Stromal cell of bone marrow (primary cell): ENCODE measurements at regions not wholly inside any gene's neighbourhood (a gene's known extent, or its start where the extent isn't known, plus 50 kb on each side); places are given as distances from the start of the nearest gene placed in this dataset.
A peak's percentile ranks its signal among the peaks of the same experiment; 100 is the strongest.
"Not testable (repeated sequence)": the region's sequence is repeated elsewhere in the genome, so short reads cannot be mapped to it uniquely, and the experiment has no call there.

Source experiments
- DNase-seq: peaks from one replicate; pipeline ENCODE4 v3.0.0-alpha.2; 2012; ENCODE audit warnings: low read depth

GRCh38 chr5:13640270-13640669, 304.2 kb downstream of the DNAH5 start:
- no peak for DNase-seq

- no peak for DNase-seq
These were observed 311.8 kb downstream of the DNAH5 start for GRCh38 chr5:13632676-13633075.

GRCh38 chr5:13629218-13629617, 315.3 kb downstream of the DNAH5 start:
- DNase-seq = no peak

- no peak for DNase-seq
These were observed 316.6 kb downstream of the DNAH5 start for GRCh38 chr5:13627673-13628454.

DNA sequence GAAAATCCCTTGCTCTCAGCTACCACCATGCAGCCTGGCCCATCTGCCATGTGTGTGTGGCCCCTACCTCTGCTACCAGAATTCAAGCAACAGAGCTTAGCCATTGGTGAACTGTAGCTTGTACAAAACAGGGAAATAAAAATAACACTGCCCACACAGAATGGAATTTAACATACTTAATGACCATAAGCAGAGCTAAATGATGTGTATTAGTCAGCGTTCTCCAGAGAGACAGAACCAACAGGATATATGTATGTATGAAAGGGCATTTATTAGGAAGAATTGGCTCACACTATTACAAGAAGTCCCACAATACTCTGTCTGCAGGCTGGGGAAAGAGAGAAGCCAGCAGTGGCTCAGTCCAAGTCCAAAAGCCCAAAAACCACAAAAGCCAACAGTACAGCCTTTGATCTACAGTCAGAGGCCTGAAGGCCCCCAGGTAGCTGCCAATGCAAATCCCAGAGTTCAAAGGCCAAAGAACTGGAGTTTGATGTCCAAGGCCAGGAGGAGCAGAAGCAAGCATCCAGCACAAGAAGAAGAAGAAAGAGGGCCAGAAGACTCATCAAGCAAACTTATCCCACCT, 318.8 kb downstream of the DNAH5 start:
- DNase-seq = peak; percentile 3

DNA sequence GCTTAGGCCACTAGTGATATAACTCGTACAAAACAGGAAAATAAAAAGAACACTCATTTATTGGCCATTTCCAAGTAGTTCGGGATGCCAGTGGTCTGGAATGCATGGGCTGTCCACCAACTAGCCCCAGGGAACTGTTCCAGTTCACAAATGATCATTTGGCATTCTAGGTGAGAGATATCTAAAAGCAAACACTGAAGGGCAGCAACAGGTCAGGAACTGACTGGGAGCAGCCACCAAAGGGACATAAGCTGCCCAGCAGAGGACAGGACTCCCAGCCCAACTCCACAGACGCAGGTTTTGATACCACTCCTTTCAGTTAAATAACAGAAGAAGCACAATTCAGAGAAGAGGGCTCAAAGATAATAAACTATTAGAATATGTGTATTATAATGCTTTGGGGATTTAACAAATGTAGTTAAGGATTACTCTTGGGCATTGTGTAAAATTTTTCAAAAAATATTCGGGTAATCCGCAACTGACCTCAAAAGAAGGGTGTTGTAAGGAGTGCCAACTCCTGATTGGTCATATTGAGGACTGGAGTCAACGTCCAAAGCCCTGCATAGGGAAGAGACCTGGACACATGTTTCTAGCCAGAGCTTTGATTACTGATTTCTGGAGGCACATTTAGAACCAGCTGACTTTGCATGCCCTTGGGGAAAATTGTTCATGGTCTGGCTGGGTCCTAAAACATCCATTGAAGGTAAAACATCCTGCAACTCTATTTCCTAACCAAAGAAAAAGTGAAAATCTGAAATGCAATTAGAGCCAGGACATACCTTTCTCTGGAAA, 320.0 kb downstream of the DNAH5 start:
- DNase-seq = no peak

DNA sequence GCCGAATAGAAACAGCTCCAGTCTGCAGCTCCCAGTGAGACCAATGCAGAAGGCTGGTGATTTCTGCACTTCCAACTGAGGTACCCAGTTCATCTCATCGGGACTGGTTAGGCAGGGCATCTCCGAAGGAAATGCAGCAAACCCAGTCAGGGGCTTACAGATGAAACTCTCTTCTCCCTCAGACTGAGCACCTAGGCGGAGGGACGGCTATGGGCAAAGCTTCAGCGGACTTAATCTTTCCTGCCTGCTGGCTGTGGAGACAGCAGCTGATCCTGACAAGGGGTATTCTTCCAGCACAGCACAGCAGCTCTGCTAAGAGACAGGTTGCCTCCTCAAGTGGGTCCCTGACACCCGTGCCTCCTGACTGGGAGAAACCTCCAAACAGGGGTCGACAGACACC, 330.9 kb downstream of the DNAH5 start:
- DNase-seq = no peak

GRCh38 chr5:13611604-13612003, 332.9 kb downstream of the DNAH5 start:
- no peak for DNase-seq

DNA sequence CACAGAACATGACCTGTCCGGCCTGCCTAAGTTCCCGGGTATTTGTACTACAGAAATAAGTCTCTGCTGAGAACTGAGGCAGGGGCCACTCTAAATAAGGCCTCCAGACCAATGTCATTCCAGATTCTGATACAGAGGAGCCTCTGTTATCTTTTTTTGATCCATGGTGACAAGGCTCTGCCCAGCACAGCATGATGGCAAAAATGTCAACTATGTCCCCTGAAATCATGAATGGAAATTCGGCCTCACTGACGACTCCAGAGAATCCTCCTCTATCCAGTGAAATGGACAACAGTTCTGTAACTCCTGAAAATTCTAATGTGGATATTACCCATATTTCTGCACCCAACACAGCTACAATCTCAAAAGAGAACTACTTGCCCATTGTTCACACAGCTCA, 335.0 kb downstream of the DNAH5 start:
- DNase-seq = no peak

DNA sequence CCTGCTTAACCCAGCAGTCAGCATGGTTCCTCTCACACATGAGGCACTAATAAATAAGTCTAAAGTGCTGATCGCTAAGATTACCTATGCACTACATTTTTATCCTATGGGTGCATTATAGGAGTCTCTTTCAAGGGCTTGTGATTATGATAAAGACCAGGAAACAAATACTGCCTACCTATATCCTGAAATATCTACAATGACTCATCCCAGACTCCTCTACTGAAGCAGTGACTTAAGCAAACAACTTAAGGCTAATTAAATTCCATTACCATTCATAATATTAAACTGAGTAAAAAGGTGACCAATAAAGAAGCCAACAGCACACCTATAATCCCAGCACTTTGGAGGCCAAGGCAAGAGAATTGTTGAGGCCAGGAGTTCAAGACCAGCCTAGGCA, 338.4 kb downstream of the DNAH5 start:
- no peak for DNase-seq

DNA sequence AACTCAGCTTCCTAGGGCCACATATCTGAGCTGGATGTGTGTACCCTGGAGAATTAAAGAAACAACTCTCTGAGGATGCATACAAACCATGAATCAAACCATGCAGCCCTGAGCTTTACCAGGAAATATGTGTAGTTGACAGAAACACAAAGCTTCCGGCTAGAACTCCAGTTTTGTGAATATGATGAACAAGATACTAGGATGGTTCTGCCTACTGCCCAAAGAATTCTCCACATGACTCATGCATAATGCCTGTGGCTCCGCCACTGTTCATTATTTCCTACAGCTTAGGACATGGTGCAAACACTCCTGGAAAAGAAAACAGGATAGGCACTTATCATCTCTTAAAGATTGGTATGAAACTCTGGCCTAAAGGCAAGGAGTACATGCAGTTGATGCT, 343.4 kb downstream of the DNAH5 start:
- DNase-seq = peak; percentile 18

DNA sequence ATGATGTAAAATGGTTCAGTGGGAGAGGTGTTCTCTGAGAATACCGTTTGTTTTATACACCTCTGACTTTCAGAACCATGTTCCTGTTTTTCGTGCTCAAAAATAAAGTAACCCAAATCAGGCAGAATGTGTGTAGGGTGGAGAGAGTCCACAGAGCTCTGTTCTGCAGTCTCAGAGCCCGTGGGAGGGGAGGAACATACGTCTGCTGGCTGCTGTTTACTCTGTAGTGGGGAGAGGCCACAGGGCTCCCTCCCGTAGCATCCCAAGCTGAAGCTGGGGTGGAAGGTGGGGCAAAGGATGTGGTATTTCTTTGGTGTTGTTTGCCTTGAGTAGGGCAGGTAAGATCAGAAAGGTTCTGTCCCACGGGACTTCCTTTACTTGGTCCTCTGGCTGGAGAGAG, 348.5 kb downstream of the DNAH5 start:
- no peak for DNase-seq

DNA sequence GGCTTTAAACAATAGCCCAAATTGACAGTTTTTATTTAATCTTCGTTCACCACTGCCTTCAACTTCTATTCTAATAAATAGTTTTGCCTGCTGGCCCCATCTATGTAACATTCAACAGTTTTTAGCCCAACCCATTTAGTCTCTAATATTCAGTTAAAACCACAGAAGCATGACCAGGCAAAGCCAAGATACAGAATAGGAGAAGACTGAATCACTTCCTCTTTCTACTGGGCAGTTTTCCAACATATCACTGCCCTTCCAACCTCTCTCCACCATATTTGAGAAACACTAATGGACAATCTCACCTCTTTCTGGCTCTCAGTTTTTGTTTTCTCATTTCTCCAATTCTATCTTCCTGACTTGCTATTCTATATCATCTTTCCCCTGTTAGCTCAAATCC, 352.9 kb downstream of the DNAH5 start:
- peak; percentile 58 for DNase-seq

DNA sequence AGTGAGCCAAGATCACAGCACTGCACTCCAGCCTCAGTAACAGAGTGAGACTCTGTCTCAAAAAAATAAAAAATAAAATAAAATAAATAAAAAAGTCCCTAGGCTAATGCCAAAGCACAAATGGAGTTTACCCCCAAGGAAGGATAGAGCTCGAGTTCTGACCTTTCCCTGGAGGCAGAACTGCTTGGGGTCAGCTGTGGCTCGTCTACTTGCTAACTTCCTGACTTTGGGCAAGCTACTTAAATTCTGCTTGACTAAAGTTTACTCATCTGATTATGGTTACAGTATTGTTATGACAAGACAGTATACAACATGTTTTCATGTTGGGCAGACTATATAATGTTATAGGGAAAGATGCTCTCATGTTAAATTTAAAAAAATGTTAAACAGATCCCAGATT, 359.2 kb downstream of the DNAH5 start:
- DNase-seq = no peak

GRCh38 chr5:13581914-13582313, 362.6 kb downstream of the DNAH5 start:
- no peak for DNase-seq

DNA sequence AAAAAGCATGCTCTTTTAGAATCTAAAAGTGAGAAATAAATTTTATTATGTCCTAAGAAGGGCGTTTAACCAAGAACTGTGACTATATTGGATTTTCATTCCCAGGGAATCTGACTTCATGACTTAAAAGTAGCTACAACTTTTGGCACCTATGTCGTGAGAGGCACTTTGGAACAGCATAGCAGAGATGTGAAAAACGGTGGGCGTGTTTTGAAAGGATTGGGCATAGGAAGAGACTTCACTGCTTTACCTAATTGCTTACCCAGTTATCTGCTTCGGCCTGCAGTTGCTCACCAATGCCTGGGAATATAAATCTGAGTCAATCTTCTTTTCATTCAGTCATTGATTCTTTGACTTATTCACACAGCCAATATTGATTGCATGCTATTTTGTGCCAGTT, 363.4 kb downstream of the DNAH5 start:
- DNase-seq = no peak

DNA sequence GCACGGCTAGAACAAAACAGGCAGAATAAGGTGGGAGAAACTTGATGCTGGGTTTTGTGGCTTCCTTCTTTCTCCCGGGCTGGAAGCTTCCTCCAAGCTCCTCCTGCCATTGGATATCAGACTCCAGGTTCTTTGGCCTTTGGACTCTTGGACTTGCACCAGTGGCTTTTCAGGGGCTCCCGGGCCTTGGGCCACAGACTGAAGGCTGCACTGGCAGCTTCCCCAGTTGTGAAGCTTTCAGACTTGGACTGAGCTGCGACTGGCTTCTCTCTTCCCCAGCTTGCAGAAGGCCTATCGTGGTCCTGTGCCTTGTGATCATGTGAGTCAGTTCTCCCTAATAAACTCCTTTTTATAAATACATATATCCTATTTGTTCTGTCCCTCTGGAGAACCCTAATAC, 364.4 kb downstream of the DNAH5 start:
- DNase-seq = no peak

DNA sequence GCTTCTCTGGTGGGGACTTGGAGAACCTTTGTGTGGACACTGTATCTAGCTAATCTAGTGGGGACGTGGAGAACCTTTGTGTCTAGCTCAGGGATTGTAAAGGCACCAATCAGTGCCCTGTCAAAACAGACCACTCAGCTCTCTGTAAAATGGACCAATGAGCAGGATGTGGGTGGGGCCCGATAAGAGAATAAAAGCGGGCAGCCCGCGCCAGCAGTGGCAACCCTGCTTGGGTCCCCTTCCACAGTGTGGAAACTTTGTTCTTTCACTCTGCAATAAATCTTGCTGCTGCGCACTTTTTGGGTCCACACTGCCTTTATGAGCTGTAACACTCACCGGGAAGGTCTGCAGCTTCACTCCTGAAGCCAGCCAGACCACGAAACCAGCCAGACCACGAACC, 365.4 kb downstream of the DNAH5 start:
- not testable (repeated sequence) for DNase-seq

DNA sequence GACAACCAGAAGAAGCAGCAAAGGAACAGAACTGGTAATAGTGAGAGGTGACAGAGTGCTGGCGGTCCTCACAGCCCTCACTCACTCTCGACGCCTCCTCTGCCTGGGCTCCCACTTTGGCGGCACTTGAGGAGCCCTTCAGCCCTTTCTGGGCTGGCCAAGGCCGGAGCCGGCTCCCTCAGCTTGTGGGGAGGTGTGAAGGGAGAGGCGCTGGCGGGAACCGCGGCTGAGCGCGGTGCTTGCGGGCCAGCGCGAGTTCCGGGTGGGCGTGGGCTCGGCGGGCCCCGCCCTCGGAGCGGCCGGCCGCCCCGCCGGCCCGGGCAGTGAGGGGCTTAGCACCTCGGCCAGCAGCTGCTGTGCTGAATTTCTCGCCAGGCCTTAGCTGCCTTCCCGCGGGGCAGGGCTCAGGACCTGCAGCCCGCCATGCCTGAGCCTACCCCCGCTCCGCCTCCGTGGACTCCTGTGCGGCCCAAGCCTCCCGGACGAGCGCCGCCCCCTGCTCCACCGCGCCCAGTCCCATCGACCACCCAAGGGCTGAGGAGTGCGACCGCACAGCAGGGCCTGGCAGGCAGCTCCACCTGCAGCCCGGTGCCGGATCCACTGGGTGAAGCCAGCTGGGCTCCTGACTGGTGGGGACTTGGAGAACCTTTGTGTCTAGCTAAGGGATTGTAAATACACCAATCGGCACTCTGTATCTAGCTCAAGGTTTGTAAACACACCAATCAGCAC, 366.0 kb downstream of the DNAH5 start:
- not testable (repeated sequence) for DNase-seq

GRCh38 chr5:13574574-13574973, 369.9 kb downstream of the DNAH5 start:
- no peak for DNase-seq

DNA sequence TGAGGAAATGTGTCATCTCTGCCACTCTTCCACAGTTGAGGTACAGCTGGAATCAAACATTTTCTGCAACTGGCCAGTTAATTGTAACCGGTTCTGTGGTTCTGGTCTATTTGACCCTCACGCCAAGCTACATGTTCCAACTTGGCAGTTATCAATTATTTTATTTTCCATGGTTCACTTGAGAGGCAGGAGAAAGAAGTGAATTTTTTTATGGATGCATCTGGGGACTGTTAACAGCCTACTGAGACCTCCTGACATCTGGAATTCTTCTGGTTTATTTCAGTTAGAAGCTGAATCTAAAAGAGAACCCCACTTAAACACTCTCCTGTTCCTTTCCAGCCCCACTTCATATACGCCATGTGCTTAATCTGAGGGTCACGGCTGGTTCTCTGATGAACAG, 372.3 kb downstream of the DNAH5 start:
- DNase-seq = no peak

DNA sequence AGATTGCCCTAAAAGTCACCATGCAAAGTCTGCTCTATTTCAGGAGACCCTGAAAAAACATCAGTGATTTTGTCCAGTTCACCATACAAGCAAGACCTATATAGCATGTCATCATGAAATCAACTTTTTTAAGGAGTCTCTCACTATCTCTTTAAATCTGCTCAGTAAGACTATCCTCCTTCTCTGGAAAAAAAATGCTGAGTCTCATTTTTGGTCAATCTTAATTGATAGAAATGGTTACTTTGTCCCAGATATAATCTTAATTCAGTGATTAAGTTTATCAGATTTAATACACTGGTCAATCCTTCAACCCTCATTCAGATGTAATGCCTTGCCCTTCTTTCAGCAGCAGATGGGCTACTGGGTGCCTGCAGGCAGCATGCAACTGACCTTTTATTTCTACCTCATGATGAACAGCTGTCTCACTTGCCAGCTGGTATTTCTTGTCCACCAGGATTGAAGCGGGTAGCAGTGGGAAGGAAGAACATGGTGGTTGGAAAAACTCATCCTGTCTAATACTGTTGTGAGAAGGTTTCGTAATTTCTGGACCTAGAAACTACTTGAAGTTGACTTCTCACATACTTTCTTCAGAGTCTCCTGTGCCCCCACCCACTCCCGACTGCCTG, 375.3 kb downstream of the DNAH5 start:
- DNase-seq = no peak
